HG02852 (cell line): ENCODE measurements at regions not wholly inside any gene's neighbourhood (a gene's known extent, or its start where the extent isn't known, plus 50 kb on each side); places are given as distances from the start of the nearest gene placed in this dataset.
A peak's percentile ranks its signal among the peaks of the same experiment; 100 is the strongest.
"Not testable (repeated sequence)": the region's sequence is repeated elsewhere in the genome, so short reads cannot be mapped to it uniquely, and the experiment has no call there.

Experiments used
- ATAC-seq: cut with Tn5 transposase; IDR thresholded peaks from one replicate; pipeline ENCODE4 v1.9.1; 2021; ENCODE audit warnings: mild to moderate bottlenecking, moderate library complexity; ENCODE audit not compliant: unreplicated experiment

GRCh38 chr2:95723627-95724210 is 131.9 kb downstream of the TRIM43 start:
- ATAC-seq: not testable (repeated sequence)

- not testable (repeated sequence) for ATAC-seq
Measured at GRCh38 chr2:95725191-95725590, 133.4 kb downstream of the TRIM43 start.

GRCh38 chr2:95725677-95726076 is 133.9 kb downstream of the TRIM43 start:
- not testable (repeated sequence) for ATAC-seq

- not testable (repeated sequence) for ATAC-seq
Measured at GRCh38 chr2:95727420-95727819, 135.6 kb downstream of the TRIM43 start.

- ATAC-seq: peak; percentile 57
Measured at GRCh38 chr2:95728878-95729596, 137.2 kb downstream of the TRIM43 start.

GRCh38 chr2:95729597-95729955 is 137.8 kb downstream of the TRIM43 start:
- no peak for ATAC-seq

GRCh38 chr2:95730813-95731212 is 139.0 kb downstream of the TRIM43 start:
- no peak for ATAC-seq

- no peak for ATAC-seq
Measured at GRCh38 chr2:95734976-95735890, 143.4 kb downstream of the TRIM43 start.

GRCh38 chr2:95738301-95738700 is 146.5 kb downstream of the TRIM43 start:
- ATAC-seq: no peak

- ATAC-seq: not testable (repeated sequence)
Measured at GRCh38 chr2:95752126-95752525, 160.3 kb downstream of the TRIM43 start.

- not testable (repeated sequence) for ATAC-seq
Measured at GRCh38 chr2:95753812-95754211, 162.0 kb downstream of the TRIM43 start.

GRCh38 chr2:95754213-95754612 is 162.4 kb downstream of the TRIM43 start:
- not testable (repeated sequence) for ATAC-seq

GRCh38 chr2:95754819-95755563 is 163.2 kb downstream of the TRIM43 start:
- ATAC-seq: not testable (repeated sequence)

- not testable (repeated sequence) for ATAC-seq
Measured at GRCh38 chr2:95755956-95756669, 164.3 kb downstream of the TRIM43 start.

GRCh38 chr2:95757988-95758387 is 166.2 kb downstream of the TRIM43 start:
- ATAC-seq: no peak

- no peak for ATAC-seq
Measured at GRCh38 chr2:95759481-95760246, 167.9 kb downstream of the TRIM43 start.

- no peak for ATAC-seq
Measured at GRCh38 chr2:95760806-95761525, 169.2 kb downstream of the TRIM43 start.

GRCh38 chr2:95761556-95761955 is 169.8 kb downstream of the TRIM43 start:
- ATAC-seq: no peak
